Transverse colon (tissue), 4 donors: ENCODE measurements at regions not wholly inside any gene's neighbourhood (a gene's known extent, or its start where the extent isn't known, plus 50 kb on each side); places are given as distances from the start of the nearest gene placed in this dataset.

Source experiments
- DNase-seq: peaks from one replicate; pipeline ENCODE4 v3.0.0-alpha.2; 2019
- H3K27ac ChIP-seq, 4 donors: fragments of 200-600 bp; sonication (generic); 2 replicates each; pipeline ENCODE4 v1.5.1; 2016 to 2018; ENCODE audit warnings: inconsistent platforms in 4 of 4
- H3K27me3 ChIP-seq: fragments of 200-600 bp; sonication (generic); 2 replicates; pipeline ENCODE4 v1.5.1; 2017; ENCODE audit warnings: inconsistent platforms
- H3K36me3 ChIP-seq, 4 donors: fragments of 200-600 bp; sonication (generic); 2 replicates each; pipeline ENCODE4 v1.5.1; 2017 to 2019; ENCODE audit warnings: inconsistent platforms in 4 of 4
- H3K4me1 ChIP-seq, 4 donors: fragments of 200-600 bp; sonication (generic); 2 replicates each; pipeline ENCODE4 v1.5.1; 2017 to 2020; ENCODE audit warnings: inconsistent platforms in 4 of 4
- H3K4me3 ChIP-seq, 4 donors: fragments of 200-600 bp; sonication (generic); 1 replicate in 1 of 4; 2 replicates in 3 of 4; pipeline versions ENCODE4 v1.5.1 to v1.6.1; 2017 to 2019; ENCODE audit warnings: inconsistent platforms in 4 of 4
- H3K9me3 ChIP-seq, 2 donors: fragments of 200-600 bp; sonication (generic); 2 replicates each; pipeline ENCODE4 v1.5.1; 2017 to 2019; ENCODE audit warnings: inconsistent platforms in 2 of 2
- EP300 ChIP-seq: sonication (generic); formaldehyde crosslinking; IDR thresholded peaks from one replicate; pipeline ENCODE4 v1.6.1; 2017; ENCODE audit warnings: antibody characterized with exemption, low read depth
- POLR2A ChIP-seq: fragments of 450-650 bp; IDR thresholded peaks from one replicate; pipeline ENCODE4 v1.6.1; 2016; ENCODE audit warnings: antibody characterized with exemption, mild to moderate bottlenecking, moderate library complexity
- POLR2AphosphoS5 ChIP-seq, 3 donors: sonication (generic); formaldehyde crosslinking; IDR thresholded peaks; one replicate each; pipeline ENCODE4 v1.6.1; 2016; ENCODE audit warnings: antibody characterized with exemption in 3 of 3
- WGBS, 2 donors: methylation state at CpG; one replicate each; pipeline ENCODE4 v1.1.5; 2018; ENCODE audit warnings: low coverage in 1 of 2; 5-methylcytosine and 5-hydroxymethylcytosine counted together
- in situ Hi-C, 4 donors: fragments of 200-750 bp; cut with MboI; loops; one replicate each; pipeline versions ENCODE4 v1.15.0 to v1.15.1; 2017; ENCODE audit warnings: low sequenced_read_pairs in 3 of 4, low pct_ligation_motif_present in 1 of 4, low pct_unique_long_range_greater_than_20kb in 1 of 4
- intact Hi-C: fragments of 100-400 bp; cut with DNase I; formaldehyde crosslinking; loops from one replicate; pipeline ENCODE4 v1.15.1; 2023; ENCODE audit warnings: low total_unique reads
- TF ChIP-seq, protein P1 (sequence below), 5 experiments: fragments of 200-600 bp in 3 of 5; fragments of 450-650 bp in 2 of 5; sonication (generic) in 3 of 5; IDR thresholded peaks; 1 replicate in 2 of 5; 2 replicates in 3 of 5; pipeline ENCODE4 v1.5.1; 2016 to 2017; ENCODE audit warnings: antibody characterized with exemption in 5 of 5, inconsistent platforms in 3 of 5, mild to moderate bottlenecking in 2 of 5, moderate library complexity in 1 of 5

DNA sequence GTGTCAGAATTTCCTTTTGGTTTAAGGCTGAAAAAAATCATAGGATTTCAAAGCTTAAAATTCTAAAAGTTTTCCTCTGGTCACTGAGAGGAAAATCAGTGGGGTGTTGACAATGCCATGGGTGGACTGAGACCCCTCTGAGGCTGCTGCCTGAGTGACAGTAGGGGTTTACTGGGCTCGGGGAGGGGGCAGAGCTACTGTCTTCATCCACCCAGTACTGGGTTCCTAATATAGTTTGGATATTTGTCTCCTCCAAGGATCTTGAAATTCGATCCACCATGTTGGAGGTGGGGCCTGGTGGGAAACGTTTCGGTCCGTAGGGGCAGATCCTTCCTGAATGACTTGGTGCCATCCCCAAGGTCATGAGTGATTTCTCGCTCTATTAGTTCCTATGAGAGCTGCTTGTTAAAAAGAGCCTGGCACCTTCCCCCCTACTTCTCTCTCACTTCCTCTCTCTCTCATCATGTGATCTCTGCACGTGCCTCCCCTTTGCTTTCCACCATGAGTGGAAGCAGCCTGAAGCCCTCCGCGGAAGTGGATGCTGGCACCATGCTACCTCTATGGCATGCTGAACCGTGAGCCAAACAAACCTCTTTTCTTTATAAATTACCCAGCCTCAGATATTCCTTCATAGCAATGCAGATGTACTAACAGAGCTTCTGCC lies 72.3 kb downstream of the MAP10 start:
- Histone ChIP-seq H3K27me3 (no peaks in the 10 kb centered on the region), H3K4me1 (no peaks in the 10 kb centered on the region), H3K9me3 (no peaks in the 10 kb centered on the region), H3K27ac (no peak overlapping the region), H3K4me3 (no peak overlapping the region), H3K36me3 (no peaks in the 10 kb centered on the region)
- WGBS, 2 donors: 78 to 94% methylated on average over 3 to 10 of the region's 10 CpGs
- DNase-seq: no peak
- intact Hi-C loops: no loop called here
- TF ChIP-seq POLR2A (no peak), EP300 (no peak), POLR2AphosphoS5 (IDR thresholded peaks at IDR 0.05) (no peak)
- TF ChIP-seq, protein P1, sequence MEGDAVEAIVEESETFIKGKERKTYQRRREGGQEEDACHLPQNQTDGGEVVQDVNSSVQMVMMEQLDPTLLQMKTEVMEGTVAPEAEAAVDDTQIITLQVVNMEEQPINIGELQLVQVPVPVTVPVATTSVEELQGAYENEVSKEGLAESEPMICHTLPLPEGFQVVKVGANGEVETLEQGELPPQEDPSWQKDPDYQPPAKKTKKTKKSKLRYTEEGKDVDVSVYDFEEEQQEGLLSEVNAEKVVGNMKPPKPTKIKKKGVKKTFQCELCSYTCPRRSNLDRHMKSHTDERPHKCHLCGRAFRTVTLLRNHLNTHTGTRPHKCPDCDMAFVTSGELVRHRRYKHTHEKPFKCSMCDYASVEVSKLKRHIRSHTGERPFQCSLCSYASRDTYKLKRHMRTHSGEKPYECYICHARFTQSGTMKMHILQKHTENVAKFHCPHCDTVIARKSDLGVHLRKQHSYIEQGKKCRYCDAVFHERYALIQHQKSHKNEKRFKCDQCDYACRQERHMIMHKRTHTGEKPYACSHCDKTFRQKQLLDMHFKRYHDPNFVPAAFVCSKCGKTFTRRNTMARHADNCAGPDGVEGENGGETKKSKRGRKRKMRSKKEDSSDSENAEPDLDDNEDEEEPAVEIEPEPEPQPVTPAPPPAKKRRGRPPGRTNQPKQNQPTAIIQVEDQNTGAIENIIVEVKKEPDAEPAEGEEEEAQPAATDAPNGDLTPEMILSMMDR (IDR thresholded peaks at IDR 0.05): no peak
- in situ Hi-C loops: no loop called here

- Histone ChIP-seq H3K9me3 (no peaks in the 10 kb centered on the region), H3K27ac (no peak overlapping the region), H3K27me3 (no peaks in the 10 kb centered on the region), H3K4me1 (no peaks in the 10 kb centered on the region), H3K4me3 (no peak overlapping the region), H3K36me3 (no peaks in the 10 kb centered on the region)
- TF ChIP-seq EP300: no peak
- no peak for TF ChIP-seq POLR2A
- no peak for TF ChIP-seq POLR2AphosphoS5 (IDR thresholded peaks at IDR 0.05)
- TF ChIP-seq, protein P1 (IDR thresholded peaks at IDR 0.05): no peak
- WGBS, 2 donors: 79 to 91% methylated on average over 2 of the region's 2 CpGs
- no peak for DNase-seq
- intact Hi-C loops (no loop called here), in situ Hi-C loops (no loop called here)
These were observed 72.3 kb upstream of the NTPCR start for GRCh38 chr1:232878086-232878485.

DNA sequence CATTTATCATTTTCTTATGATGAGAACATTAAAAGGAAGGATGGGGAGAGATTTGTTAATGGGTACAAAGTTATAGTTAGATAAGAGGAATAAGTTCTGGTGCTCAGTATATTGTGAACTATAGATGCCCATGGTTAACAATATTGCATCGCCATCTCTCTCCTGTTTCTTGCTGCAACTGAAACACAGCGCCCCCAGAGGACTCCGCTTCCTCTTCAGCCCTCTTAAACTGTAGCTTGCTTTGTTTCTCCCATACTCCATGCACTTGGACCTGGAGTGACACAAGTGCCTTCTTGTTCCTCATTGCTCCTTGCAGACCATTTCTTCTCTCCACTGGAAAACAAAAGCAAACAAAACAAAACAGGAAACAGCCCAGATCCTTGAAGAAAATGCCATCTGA lies 70.1 kb upstream of the NTPCR start:
- Histone ChIP-seq H3K27ac (no peak overlapping the region), H3K27me3 (no peaks in the 10 kb centered on the region), H3K36me3 (no peaks in the 10 kb centered on the region), H3K4me3 (no peak overlapping the region), H3K9me3 (no peaks in the 10 kb centered on the region), H3K4me1 (no peaks in the 10 kb centered on the region)
- DNase-seq: peak; percentile 53
- WGBS, 2 donors: 49 to 86% methylated on average over 1 to 3 of the region's 3 CpGs
- in situ Hi-C loops: no loop called here
- intact Hi-C loops: no loop called here
- TF ChIP-seq EP300: no peak
- TF ChIP-seq, protein P1 (IDR thresholded peaks at IDR 0.05): peak; percentile 20 to 55 (median 46)

GRCh38 chr1:232883992-232884661 lies 66.3 kb upstream of the NTPCR start:
- no peak overlapping the region for H3K4me3 ChIP-seq
- in situ Hi-C loops: no loop called here
- no peak for DNase-seq
- no peaks in the 10 kb centered on the region for H3K27me3 ChIP-seq
- intact Hi-C loops: no loop called here
- no peaks in the 10 kb centered on the region for H3K36me3 ChIP-seq
- H3K9me3 ChIP-seq: no peaks in the 10 kb centered on the region
- no peaks in the 10 kb centered on the region for H3K4me1 ChIP-seq
- no peak overlapping the region for H3K27ac ChIP-seq
- WGBS, 2 donors: 95 to 100% methylated on average over 1 to 4 of the region's 4 CpGs
- TF ChIP-seq, protein P1 (IDR thresholded peaks at IDR 0.05): no peak
- no peak for TF ChIP-seq EP300
- TF ChIP-seq POLR2A: no peak
- TF ChIP-seq POLR2AphosphoS5 (IDR thresholded peaks at IDR 0.05): no peak
